GM23338 (cell line): ENCODE measurements at regions not wholly inside any gene's neighbourhood (a gene's known extent, or its start where the extent isn't known, plus 50 kb on each side); places are given as distances from the start of the nearest gene placed in this dataset.

Experiments used
- CTCF ChIP-seq, 2 experiments: fragments of 200-600 bp in 1 of 2; sonication (generic) in 1 of 2; conservative IDR thresholded peaks; 2 replicates each; pipeline versions ENCODE4 v1.5.1 to v1.6.1; 2016 to 2017; ENCODE audit warnings: antibody characterized with exemption in 2 of 2, low read depth in 2 of 2, mild to moderate bottlenecking in 2 of 2, moderate library complexity in 1 of 2
- JUNB ChIP-seq: IDR thresholded peaks from one replicate; pipeline ENCODE4 v1.6.1; 2016; ENCODE audit warnings: antibody characterized with exemption; ENCODE audit not compliant: unreplicated experiment
- POLR2AphosphoS5 ChIP-seq: IDR thresholded peaks from 2 replicates; pipeline ENCODE4 v1.6.1; 2016; ENCODE audit warnings: antibody characterized with exemption, low read depth
- REST ChIP-seq: IDR thresholded peaks from one replicate; pipeline ENCODE4 v1.6.1; 2018; ENCODE audit warnings: antibody characterized with exemption; ENCODE audit not compliant: unreplicated experiment
- ZNF462 ChIP-seq: fragments of 250-450 bp; sonication (Bioruptor Pico); IDR thresholded peaks from 2 replicates; pipeline ENCODE4 v1.5.0; 2020; ENCODE audit warnings: mild to moderate bottlenecking, moderate library complexity

GRCh38 chr4:79823148-79823763, 249.8 kb downstream of the ANTXR2 start (continued):
- TF ChIP-seq ZNF462 (no peak), JUNB (no peak), REST (no peak), POLR2AphosphoS5 (no peak), CTCF (conservative IDR thresholded peaks at IDR 0.05; ENCODE audit: low read depth in 2 of 2) (no peak)
